Testis (tissue), 2 donors: ENCODE measurements at regions not wholly inside any gene's neighbourhood (a gene's known extent, or its start where the extent isn't known, plus 50 kb on each side); places are given as distances from the start of the nearest gene placed in this dataset.

ENCODE experiments used
- POLR2A ChIP-seq: fragments of 450-650 bp; IDR thresholded peaks from one replicate; pipeline ENCODE4 v1.6.1; 2017; ENCODE audit warnings: antibody characterized with exemption, mild to moderate bottlenecking, moderate library complexity
- TF ChIP-seq, protein P1 (sequence below), 3 experiments: fragments of 450-650 bp in 2 of 3; fragments of 200-600 bp in 1 of 3; sonication (generic) in 1 of 3; IDR thresholded peaks; one replicate each; pipeline ENCODE4 v1.5.1; 2016 to 2019; ENCODE audit warnings: antibody characterized with exemption in 3 of 3, mild to moderate bottlenecking in 2 of 3, moderate library complexity in 1 of 3

- TF ChIP-seq, protein P1, sequence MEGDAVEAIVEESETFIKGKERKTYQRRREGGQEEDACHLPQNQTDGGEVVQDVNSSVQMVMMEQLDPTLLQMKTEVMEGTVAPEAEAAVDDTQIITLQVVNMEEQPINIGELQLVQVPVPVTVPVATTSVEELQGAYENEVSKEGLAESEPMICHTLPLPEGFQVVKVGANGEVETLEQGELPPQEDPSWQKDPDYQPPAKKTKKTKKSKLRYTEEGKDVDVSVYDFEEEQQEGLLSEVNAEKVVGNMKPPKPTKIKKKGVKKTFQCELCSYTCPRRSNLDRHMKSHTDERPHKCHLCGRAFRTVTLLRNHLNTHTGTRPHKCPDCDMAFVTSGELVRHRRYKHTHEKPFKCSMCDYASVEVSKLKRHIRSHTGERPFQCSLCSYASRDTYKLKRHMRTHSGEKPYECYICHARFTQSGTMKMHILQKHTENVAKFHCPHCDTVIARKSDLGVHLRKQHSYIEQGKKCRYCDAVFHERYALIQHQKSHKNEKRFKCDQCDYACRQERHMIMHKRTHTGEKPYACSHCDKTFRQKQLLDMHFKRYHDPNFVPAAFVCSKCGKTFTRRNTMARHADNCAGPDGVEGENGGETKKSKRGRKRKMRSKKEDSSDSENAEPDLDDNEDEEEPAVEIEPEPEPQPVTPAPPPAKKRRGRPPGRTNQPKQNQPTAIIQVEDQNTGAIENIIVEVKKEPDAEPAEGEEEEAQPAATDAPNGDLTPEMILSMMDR (IDR thresholded peaks at IDR 0.05) = no peak
- no peak for TF ChIP-seq POLR2A
Measured at GRCh38 chr9:88808019-88808656, 183.1 kb upstream of the S1PR3 start.
